MM.1S (cell line): ENCODE measurements at regions not wholly inside any gene's neighbourhood (a gene's known extent, or its start where the extent isn't known, plus 50 kb on each side); places are given as distances from the start of the nearest gene placed in this dataset.

ENCODE experiments used
- EZH2 ChIP-seq: fragments of 300-600 bp; sonication (generic); optimal IDR thresholded peaks from 2 replicates; pipeline ENCODE3; 2017; ENCODE audit warnings: low read depth, mild to moderate bottlenecking, antibody characterized with exemption, low read length, mixed read lengths
- EZH2phosphoT487 ChIP-seq: fragments of 300-600 bp; sonication (generic); IDR thresholded peaks from 2 replicates; pipeline ENCODE4 v1.6.1; 2018; ENCODE audit warnings: antibody characterized with exemption, low read length

DNA sequence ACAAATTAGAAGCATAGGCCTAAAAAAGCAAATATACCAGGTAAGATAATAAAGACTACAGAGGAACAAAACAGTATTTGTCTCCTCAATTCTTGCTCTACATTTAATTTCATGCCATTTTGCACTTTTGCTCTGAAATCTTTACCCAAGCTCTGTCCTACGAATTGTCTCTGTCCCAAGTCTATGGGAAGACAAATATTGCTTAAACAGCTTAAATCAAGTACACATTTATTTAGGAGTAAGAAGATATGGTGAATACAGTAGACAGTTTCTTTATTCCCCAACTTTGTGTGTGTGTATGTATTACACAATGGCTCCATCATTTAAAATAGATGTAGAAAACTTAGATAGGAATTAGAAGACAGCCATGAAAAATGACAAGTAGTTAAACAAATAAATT lies 163.5 kb upstream of the POU5F2 start:
- TF ChIP-seq EZH2phosphoT487 (no peak), EZH2 (no peak)
